ENCODE measurements at regions not wholly inside any gene's neighbourhood (a gene's known extent, or its start where the extent isn't known, plus 50 kb on each side); places are given as distances from the start of the nearest gene placed in this dataset.

DNA sequence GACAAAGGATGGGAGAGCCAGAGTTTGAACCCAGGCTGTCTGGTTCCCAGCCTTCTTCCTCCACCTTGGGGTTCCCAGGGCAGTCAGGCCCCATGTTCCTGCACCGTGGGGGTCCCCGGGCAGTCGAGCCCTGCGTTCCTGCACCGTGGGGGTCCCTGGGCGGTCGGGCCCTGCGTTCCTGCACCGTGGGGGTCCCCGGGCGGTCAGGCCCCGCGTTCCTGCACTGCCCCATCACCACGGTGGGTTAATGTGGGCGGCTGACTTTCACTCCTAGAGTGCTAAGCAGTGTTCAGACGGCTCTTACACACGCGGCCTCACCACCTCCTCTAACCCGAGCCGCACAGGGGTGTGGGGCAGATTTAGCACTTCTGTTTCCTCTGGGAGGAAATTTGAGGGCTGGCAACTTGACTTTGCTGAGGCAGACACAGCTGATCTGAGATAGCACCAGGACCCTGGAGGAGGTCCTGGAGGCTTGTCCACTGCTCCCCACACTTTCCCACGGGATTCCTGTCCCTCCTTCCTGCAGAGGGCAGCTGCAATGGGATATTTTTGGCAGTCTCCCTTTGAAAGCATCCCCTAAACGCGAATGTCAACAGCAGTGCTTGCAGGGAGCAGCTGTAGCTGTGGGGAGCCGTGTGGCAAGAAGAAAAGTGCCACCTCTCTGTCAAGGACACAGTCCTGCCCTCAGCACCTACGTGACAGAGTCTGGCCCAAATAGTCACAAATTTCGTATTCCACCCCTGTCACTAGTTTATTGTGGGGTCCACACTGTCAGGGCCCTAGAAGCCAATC lies 239.4 kb downstream of the TEX29 start:
- no peaks in the 10 kb centered on the region for H3K36me3 ChIP-seq (ENCODE audit: control insufficient read depth in 4 of 4, insufficient read depth in 4 of 4, low read length in 4 of 4)
- H3K9ac ChIP-seq (ENCODE audit: insufficient read depth in 1 of 2, low read length in 2 of 2) = no peak overlapping the region
- 32 to 39% methylated on average over 25 to 26 of the region's 26 CpGs for WGBS, 2 donors
- no peaks in the 10 kb centered on the region for H3K4me1 ChIP-seq (ENCODE audit: control insufficient read depth in 5 of 5, insufficient read depth in 5 of 5, low read length in 5 of 5)
- ATAC-seq (ENCODE audit: insufficient read depth, low FRiP score) (no peak), DNase-seq (peak in 1 of 3 donors; percentile 26)
- peaks cover 0 to 2% (median 0%) of the 10 kb centered on the region in 3 donors for H3K27me3 ChIP-seq (ENCODE audit: control insufficient read depth in 3 of 3, insufficient read depth in 3 of 3, low read length in 2 of 3)
- no peak overlapping the region for H3K4me3 ChIP-seq
- H3K27ac ChIP-seq (ENCODE audit: low read depth in 1 of 2, low read length in 1 of 2) = no peak overlapping the region
- TF ChIP-seq, protein P1, sequence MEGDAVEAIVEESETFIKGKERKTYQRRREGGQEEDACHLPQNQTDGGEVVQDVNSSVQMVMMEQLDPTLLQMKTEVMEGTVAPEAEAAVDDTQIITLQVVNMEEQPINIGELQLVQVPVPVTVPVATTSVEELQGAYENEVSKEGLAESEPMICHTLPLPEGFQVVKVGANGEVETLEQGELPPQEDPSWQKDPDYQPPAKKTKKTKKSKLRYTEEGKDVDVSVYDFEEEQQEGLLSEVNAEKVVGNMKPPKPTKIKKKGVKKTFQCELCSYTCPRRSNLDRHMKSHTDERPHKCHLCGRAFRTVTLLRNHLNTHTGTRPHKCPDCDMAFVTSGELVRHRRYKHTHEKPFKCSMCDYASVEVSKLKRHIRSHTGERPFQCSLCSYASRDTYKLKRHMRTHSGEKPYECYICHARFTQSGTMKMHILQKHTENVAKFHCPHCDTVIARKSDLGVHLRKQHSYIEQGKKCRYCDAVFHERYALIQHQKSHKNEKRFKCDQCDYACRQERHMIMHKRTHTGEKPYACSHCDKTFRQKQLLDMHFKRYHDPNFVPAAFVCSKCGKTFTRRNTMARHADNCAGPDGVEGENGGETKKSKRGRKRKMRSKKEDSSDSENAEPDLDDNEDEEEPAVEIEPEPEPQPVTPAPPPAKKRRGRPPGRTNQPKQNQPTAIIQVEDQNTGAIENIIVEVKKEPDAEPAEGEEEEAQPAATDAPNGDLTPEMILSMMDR (IDR thresholded peaks at IDR 0.05; ENCODE audit: control extremely low read depth, extremely low read depth) = no peak
- H3K9me3 ChIP-seq (ENCODE audit: control insufficient read depth in 4 of 4, insufficient read depth in 3 of 4, low read length in 3 of 4) = no peaks in the 10 kb centered on the region

GRCh38 chr13:111561091-111561781 lies 240.8 kb downstream of the TEX29 start:
- no peaks in the 10 kb centered on the region for H3K4me1 ChIP-seq (ENCODE audit: control insufficient read depth in 5 of 5, insufficient read depth in 5 of 5, low read length in 5 of 5)
- no peak overlapping the region for H3K27ac ChIP-seq (ENCODE audit: low read depth in 1 of 2, low read length in 1 of 2)
- peaks cover 0 to 2% (median 0%) of the 10 kb centered on the region in 3 donors for H3K27me3 ChIP-seq (ENCODE audit: control insufficient read depth in 3 of 3, insufficient read depth in 3 of 3, low read length in 2 of 3)
- ATAC-seq (ENCODE audit: insufficient read depth, low FRiP score) (no peak), DNase-seq (no peak)
- no peak overlapping the region for H3K9ac ChIP-seq (ENCODE audit: insufficient read depth in 1 of 2, low read length in 2 of 2)
- H3K9me3 ChIP-seq (ENCODE audit: control insufficient read depth in 4 of 4, insufficient read depth in 3 of 4, low read length in 3 of 4) = no peaks in the 10 kb centered on the region
- no peaks in the 10 kb centered on the region for H3K36me3 ChIP-seq (ENCODE audit: control insufficient read depth in 4 of 4, insufficient read depth in 4 of 4, low read length in 4 of 4)
- no peak overlapping the region for H3K4me3 ChIP-seq
- 83 to 88% methylated on average over 16 of the region's 16 CpGs for WGBS, 2 donors
- TF ChIP-seq, protein P1 (IDR thresholded peaks at IDR 0.05; ENCODE audit: control extremely low read depth, extremely low read depth) = no peak

DNA sequence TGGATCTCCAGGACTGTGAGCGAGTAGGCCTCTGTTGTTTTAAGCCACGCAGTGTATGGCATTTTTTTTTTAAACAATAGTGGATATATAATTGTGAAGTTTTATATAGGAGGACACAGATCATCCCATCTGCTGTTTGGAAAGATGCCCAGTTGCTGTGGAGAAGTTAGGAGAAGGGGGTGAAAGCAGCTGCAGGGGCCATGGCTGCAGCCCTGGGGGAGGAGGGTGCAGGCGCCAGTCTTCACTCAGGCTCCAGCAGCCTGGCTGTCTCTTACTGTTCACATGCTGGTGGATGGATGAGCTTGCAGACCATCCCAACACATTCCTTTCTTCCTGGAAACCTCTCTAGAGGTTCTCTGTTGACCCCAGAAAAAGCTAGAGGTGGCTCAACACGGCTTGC lies 242.3 kb downstream of the TEX29 start:
- no peak overlapping the region for H3K4me3 ChIP-seq
- peaks cover 0 to 2% (median 0%) of the 10 kb centered on the region in 3 donors for H3K27me3 ChIP-seq (ENCODE audit: control insufficient read depth in 3 of 3, insufficient read depth in 3 of 3, low read length in 2 of 3)
- ATAC-seq (ENCODE audit: insufficient read depth, low FRiP score) (no peak), DNase-seq (peak; percentile 47 to 75 (median 60))
- 60 to 87% methylated on average over 4 of the region's 4 CpGs for WGBS, 2 donors
- H3K4me1 ChIP-seq (ENCODE audit: control insufficient read depth in 5 of 5, insufficient read depth in 5 of 5, low read length in 5 of 5) = no peaks in the 10 kb centered on the region
- no peak overlapping the region for H3K27ac ChIP-seq (ENCODE audit: low read depth in 1 of 2, low read length in 1 of 2)
- no peak overlapping the region for H3K9ac ChIP-seq (ENCODE audit: insufficient read depth in 1 of 2, low read length in 2 of 2)
- no peaks in the 10 kb centered on the region for H3K9me3 ChIP-seq (ENCODE audit: control insufficient read depth in 4 of 4, insufficient read depth in 3 of 4, low read length in 3 of 4)
- no peaks in the 10 kb centered on the region for H3K36me3 ChIP-seq (ENCODE audit: control insufficient read depth in 4 of 4, insufficient read depth in 4 of 4, low read length in 4 of 4)
- TF ChIP-seq, protein P1 (IDR thresholded peaks at IDR 0.05; ENCODE audit: control extremely low read depth, extremely low read depth) = no peak
